ENCODE measurements at regions not wholly inside any gene's neighbourhood (a gene's known extent, or its start where the extent isn't known, plus 50 kb on each side); places are given as distances from the start of the nearest gene placed in this dataset.

GRCh38 chr5:173392172-173392571, 64.0 kb upstream of the STC2 start:
- TF ChIP-seq PREB (CRISPR knock-in tag; IDR thresholded peaks at IDR 0.05; ENCODE audit: borderline replicate concordance) (no peak), USF1 (CRISPR knock-in tag; IDR thresholded peaks at IDR 0.05) (no peak), SMAD4 (CRISPR knock-in tag; IDR thresholded peaks at IDR 0.05) (no peak), SP1 (CRISPR knock-in tag; conservative IDR thresholded peaks at IDR 0.05) (no peak)
- TF ChIP-seq, protein P1, sequence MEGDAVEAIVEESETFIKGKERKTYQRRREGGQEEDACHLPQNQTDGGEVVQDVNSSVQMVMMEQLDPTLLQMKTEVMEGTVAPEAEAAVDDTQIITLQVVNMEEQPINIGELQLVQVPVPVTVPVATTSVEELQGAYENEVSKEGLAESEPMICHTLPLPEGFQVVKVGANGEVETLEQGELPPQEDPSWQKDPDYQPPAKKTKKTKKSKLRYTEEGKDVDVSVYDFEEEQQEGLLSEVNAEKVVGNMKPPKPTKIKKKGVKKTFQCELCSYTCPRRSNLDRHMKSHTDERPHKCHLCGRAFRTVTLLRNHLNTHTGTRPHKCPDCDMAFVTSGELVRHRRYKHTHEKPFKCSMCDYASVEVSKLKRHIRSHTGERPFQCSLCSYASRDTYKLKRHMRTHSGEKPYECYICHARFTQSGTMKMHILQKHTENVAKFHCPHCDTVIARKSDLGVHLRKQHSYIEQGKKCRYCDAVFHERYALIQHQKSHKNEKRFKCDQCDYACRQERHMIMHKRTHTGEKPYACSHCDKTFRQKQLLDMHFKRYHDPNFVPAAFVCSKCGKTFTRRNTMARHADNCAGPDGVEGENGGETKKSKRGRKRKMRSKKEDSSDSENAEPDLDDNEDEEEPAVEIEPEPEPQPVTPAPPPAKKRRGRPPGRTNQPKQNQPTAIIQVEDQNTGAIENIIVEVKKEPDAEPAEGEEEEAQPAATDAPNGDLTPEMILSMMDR (IDR thresholded peaks at IDR 0.05), result no peak
- TF ChIP-seq, protein P2, sequence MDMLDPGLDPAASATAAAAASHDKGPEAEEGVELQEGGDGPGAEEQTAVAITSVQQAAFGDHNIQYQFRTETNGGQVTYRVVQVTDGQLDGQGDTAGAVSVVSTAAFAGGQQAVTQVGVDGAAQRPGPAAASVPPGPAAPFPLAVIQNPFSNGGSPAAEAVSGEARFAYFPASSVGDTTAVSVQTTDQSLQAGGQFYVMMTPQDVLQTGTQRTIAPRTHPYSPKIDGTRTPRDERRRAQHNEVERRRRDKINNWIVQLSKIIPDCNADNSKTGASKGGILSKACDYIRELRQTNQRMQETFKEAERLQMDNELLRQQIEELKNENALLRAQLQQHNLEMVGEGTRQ (CRISPR knock-in tag; IDR thresholded peaks at IDR 0.05), result no peak
- TF ChIP-seq, protein P3, sequence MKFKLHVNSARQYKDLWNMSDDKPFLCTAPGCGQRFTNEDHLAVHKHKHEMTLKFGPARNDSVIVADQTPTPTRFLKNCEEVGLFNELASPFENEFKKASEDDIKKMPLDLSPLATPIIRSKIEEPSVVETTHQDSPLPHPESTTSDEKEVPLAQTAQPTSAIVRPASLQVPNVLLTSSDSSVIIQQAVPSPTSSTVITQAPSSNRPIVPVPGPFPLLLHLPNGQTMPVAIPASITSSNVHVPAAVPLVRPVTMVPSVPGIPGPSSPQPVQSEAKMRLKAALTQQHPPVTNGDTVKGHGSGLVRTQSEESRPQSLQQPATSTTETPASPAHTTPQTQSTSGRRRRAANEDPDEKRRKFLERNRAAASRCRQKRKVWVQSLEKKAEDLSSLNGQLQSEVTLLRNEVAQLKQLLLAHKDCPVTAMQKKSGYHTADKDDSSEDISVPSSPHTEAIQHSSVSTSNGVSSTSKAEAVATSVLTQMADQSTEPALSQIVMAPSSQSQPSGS (CRISPR knock-in tag; IDR thresholded peaks at IDR 0.05; ENCODE audit: borderline replicate concordance, low read depth), result no peak

Data from WTC11 (cell line).